ENCODE measurements at regions not wholly inside any gene's neighbourhood (a gene's known extent, or its start where the extent isn't known, plus 50 kb on each side); places are given as distances from the start of the nearest gene placed in this dataset.
"Not testable (repeated sequence)": the region's sequence is repeated elsewhere in the genome, so short reads cannot be mapped to it uniquely, and the experiment has no call there.

DNA sequence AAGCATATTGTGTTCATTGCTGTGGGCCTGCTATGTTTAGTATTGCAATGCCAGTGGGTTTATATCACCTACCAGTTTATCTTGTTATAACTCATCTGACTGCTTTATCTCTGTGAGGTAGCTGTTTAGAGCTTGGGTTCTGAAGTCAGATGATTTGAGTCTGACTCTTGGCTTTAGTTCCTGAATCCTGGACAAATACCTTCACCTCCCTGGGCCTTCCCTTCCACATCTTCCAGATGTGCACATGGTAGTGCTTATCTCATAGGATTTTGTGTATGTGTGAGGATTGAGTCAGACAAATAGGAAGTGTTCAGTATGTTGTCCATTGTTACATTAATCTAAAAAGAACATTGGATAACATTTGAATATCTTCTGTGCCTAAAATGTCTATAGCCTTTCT, 63.5 kb upstream of the ANKRD10 start:
- Histone ChIP-seq H3K4me3 (ENCODE audit: control insufficient read depth in 1 of 7, extremely low read depth in 1 of 7, insufficient read depth in 4 of 7, low read depth in 2 of 7, low read length in 6 of 7) (no peak overlapping the region), H3K27ac (ENCODE audit: insufficient read depth in 1 of 2, low read depth in 1 of 2, low read length in 2 of 2, poor library complexity in 1 of 2, severe bottlenecking in 2 of 2) (no peak overlapping the region)
- POLR2A ChIA-PET, result no interaction called here

DNA sequence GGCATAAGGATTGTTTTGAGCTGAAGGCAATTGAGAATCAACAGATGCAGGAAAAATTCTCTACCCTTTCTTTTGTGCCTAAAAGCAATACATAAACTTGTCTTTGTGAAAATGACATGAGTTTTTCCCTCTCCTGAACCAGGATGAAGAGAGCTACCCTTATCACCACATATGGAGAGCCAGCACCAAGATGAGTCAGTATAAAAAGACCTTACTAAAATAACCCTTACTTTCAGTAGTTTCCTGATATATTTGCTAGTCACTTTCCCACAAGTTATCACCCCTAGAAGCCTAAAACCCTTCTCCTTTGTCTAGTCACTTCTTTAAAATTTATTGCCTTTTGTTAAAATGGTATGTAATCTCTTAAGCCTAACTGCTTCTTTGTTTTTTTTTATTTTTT, 61.9 kb upstream of the ANKRD10 start:
- POLR2A ChIA-PET, result no interaction called here
- DNase-seq, result no peak
- H3K36me3 ChIP-seq (ENCODE audit: control insufficient read depth in 4 of 4, insufficient read depth in 4 of 4, low read length in 3 of 4), result no peaks in the 10 kb centered on the region
- CTCF ChIA-PET, result no interaction called here
- H3K4me3 ChIP-seq (ENCODE audit: control insufficient read depth in 1 of 7, extremely low read depth in 1 of 7, insufficient read depth in 4 of 7, low read depth in 2 of 7, low read length in 6 of 7), result no peak overlapping the region
- peaks cover 0 to 10% (median 3%) of the 10 kb centered on the region in 5 experiments for H3K9me3 ChIP-seq (ENCODE audit: control extremely low read depth in 1 of 5, control insufficient read depth in 4 of 5, insufficient read depth in 2 of 5, low read depth in 1 of 5, low read length in 4 of 5)
- H3K27ac ChIP-seq (ENCODE audit: insufficient read depth in 1 of 2, low read depth in 1 of 2, low read length in 2 of 2, poor library complexity in 1 of 2, severe bottlenecking in 2 of 2), result no peak overlapping the region
- no peaks in the 10 kb centered on the region for H3K4me1 ChIP-seq (ENCODE audit: control extremely low read depth in 1 of 4, control insufficient read depth in 4 of 4, insufficient read depth in 4 of 4, low read length in 3 of 4)
- peaks cover 0 to 14% (median 2%) of the 10 kb centered on the region in 5 experiments for H3K27me3 ChIP-seq (replicated peaks in 2 of 5; ENCODE audit: control insufficient read depth in 4 of 5, insufficient read depth in 5 of 5, low read length in 4 of 5)

More for the DNA sequence above, 63.5 kb upstream of the ANKRD10 start:
- Histone ChIP-seq H3K27me3 (replicated peaks in 2 of 5; ENCODE audit: control insufficient read depth in 4 of 5, insufficient read depth in 5 of 5, low read length in 4 of 5) (peaks cover 0 to 14% (median 2%) of the 10 kb centered on the region in 5 experiments), H3K36me3 (ENCODE audit: control insufficient read depth in 4 of 4, insufficient read depth in 4 of 4, low read length in 3 of 4) (no peaks in the 10 kb centered on the region), H3K9me3 (ENCODE audit: control extremely low read depth in 1 of 5, control insufficient read depth in 4 of 5, insufficient read depth in 2 of 5, low read depth in 1 of 5, low read length in 4 of 5) (peaks cover 0 to 6% (median 3%) of the 10 kb centered on the region in 5 experiments), H3K4me1 (ENCODE audit: control extremely low read depth in 1 of 4, control insufficient read depth in 4 of 4, insufficient read depth in 4 of 4, low read length in 3 of 4) (no peaks in the 10 kb centered on the region)
- DNase-seq, result no peak
- CTCF ChIA-PET, result no interaction called here

DNA sequence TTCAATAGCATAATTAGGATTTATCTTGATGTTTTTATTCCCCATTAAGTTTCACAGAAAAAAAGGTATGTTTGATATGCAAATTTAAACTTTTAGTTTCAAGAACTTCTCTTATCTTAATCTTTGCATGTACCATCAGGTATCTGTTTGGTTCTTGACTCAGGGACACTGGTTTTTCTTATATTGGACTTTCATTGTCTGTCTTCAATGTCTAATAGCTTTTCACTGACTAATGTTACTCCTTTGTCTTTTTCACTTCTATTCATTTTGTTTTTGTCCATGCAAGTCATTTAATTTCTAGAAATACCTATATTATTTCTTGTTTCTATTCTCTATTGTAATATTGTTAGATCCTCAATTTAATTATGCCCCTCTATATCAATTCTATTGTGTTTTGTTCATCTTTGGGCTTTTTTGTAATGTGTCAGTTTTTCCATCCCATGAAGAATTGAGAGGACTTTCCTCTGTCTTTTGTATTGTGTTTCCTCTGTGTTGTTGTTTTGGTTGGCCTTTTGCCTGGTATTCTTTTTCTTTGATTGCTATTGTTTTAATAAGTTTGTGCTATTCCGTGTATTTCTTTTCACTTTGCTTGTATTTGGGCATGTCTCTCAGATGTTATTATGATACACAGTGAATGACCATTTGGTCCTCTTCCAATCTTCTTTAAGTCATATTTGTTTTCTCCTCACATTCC, 58.3 kb upstream of the ANKRD10 start:
- DNase-seq, result no peak
- peaks cover 0 to 7% (median under 1%) of the 10 kb centered on the region in 5 experiments for H3K27me3 ChIP-seq (replicated peaks in 2 of 5; ENCODE audit: control insufficient read depth in 4 of 5, insufficient read depth in 5 of 5, low read length in 4 of 5)
- H3K4me3 ChIP-seq (ENCODE audit: control insufficient read depth in 1 of 7, extremely low read depth in 1 of 7, insufficient read depth in 4 of 7, low read depth in 2 of 7, low read length in 6 of 7), result no peak overlapping the region
- no peaks in the 10 kb centered on the region for H3K36me3 ChIP-seq (ENCODE audit: control insufficient read depth in 4 of 4, insufficient read depth in 4 of 4, low read length in 3 of 4)
- H3K27ac ChIP-seq (ENCODE audit: insufficient read depth in 1 of 2, low read depth in 1 of 2, low read length in 2 of 2, poor library complexity in 1 of 2, severe bottlenecking in 2 of 2), result no peak overlapping the region
- H3K4me1 ChIP-seq (ENCODE audit: control extremely low read depth in 1 of 4, control insufficient read depth in 4 of 4, insufficient read depth in 4 of 4, low read length in 3 of 4), result no peaks in the 10 kb centered on the region
- CTCF ChIA-PET, result no interaction called here
- WGBS (ENCODE audit: insufficient coverage), result no CpG with 5 or more reads among the region's 1 CpG
- POLR2A ChIA-PET, result no interaction called here
- H3K9me3 ChIP-seq (ENCODE audit: control extremely low read depth in 1 of 5, control insufficient read depth in 4 of 5, insufficient read depth in 2 of 5, low read depth in 1 of 5, low read length in 4 of 5), result peaks cover 0 to 17% (median 0%) of the 10 kb centered on the region in 5 experiments

DNA sequence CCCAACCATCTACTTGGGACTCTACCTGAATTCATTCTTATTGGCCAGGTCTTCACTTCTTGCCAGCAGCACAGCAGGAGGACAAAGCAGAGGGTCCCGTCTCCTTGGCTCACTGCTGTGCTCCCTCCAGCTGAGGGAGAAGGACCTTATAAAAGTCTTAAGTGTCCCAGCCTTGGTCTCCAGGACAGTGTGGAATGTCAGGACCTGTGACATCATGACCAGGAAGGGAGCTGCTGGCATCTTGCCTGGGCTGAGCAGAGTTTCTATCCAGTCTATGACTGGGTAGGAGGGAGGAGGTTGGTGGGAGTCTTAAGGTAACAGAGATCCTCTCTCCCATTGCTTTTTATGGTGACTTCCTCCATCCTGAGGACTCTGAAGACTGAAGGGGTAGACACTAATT, 56.6 kb upstream of the ANKRD10 start:
- no peaks in the 10 kb centered on the region for H3K36me3 ChIP-seq (ENCODE audit: control insufficient read depth in 4 of 4, insufficient read depth in 4 of 4, low read length in 3 of 4)
- no peak for DNase-seq
- ChIA-PET POLR2A (no interaction called here), CTCF (no interaction called here)
- H3K4me3 ChIP-seq (ENCODE audit: control insufficient read depth in 1 of 7, extremely low read depth in 1 of 7, insufficient read depth in 4 of 7, low read depth in 2 of 7, low read length in 6 of 7), result no peak overlapping the region
- peaks cover 0 to 12% (median 0%) of the 10 kb centered on the region in 5 experiments for H3K9me3 ChIP-seq (ENCODE audit: control extremely low read depth in 1 of 5, control insufficient read depth in 4 of 5, insufficient read depth in 2 of 5, low read depth in 1 of 5, low read length in 4 of 5)
- no peak overlapping the region for H3K27ac ChIP-seq (ENCODE audit: insufficient read depth in 1 of 2, low read depth in 1 of 2, low read length in 2 of 2, poor library complexity in 1 of 2, severe bottlenecking in 2 of 2)
- 100% methylated on average over 1 of the region's 1 CpG for WGBS (ENCODE audit: insufficient coverage)
- H3K4me1 ChIP-seq (ENCODE audit: control extremely low read depth in 1 of 4, control insufficient read depth in 4 of 4, insufficient read depth in 4 of 4, low read length in 3 of 4), result no peaks in the 10 kb centered on the region
- peaks cover 0 to 7% (median 0%) of the 10 kb centered on the region in 5 experiments for H3K27me3 ChIP-seq (replicated peaks in 2 of 5; ENCODE audit: control insufficient read depth in 4 of 5, insufficient read depth in 5 of 5, low read length in 4 of 5)

DNA sequence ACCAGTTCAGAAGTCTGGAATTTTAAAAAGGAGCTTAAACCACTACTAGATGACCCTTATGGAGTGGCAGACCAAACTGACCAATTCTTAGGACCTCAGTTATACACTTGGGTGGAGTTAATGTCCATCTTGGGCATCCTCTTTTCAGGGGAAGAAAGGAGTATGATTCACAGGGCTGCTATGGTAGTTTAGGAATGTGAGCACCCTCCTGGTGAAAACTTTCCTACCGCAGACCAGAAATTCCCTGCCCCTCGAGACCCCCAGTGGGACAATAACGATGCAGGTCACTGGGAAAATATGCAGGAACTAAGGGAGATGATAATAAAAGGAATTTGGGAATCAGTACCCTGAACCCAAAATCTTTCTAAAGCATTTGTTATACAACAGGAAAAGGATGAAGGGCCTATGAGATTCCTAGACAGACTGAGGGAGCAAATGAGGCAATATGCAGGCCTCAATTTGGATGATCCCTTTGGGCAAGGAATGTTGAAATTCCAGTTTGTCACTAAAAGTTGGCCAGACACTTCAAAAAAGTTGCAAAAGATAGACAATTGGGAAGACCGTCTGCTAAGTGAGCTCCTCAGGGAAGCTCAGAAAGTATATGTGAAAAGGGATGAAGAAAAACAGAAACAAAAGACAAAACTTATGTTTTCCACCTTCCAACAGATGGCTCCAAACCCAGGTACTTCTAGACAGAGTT, 52.4 kb upstream of the ANKRD10 start:
- POLR2A ChIA-PET; H3K4me1 ChIP-seq (ENCODE audit: control extremely low read depth in 1 of 4, control insufficient read depth in 4 of 4, insufficient read depth in 4 of 4, low read length in 3 of 4); H3K36me3 ChIP-seq (ENCODE audit: control insufficient read depth in 4 of 4, insufficient read depth in 4 of 4, low read length in 3 of 4); H3K27me3 ChIP-seq (replicated peaks in 2 of 5; ENCODE audit: control insufficient read depth in 4 of 5, insufficient read depth in 5 of 5, low read length in 4 of 5); H3K4me3 ChIP-seq (ENCODE audit: control insufficient read depth in 1 of 7, extremely low read depth in 1 of 7, insufficient read depth in 4 of 7, low read depth in 2 of 7, low read length in 6 of 7); H3K27ac ChIP-seq (ENCODE audit: insufficient read depth in 1 of 2, low read depth in 1 of 2, low read length in 2 of 2, poor library complexity in 1 of 2, severe bottlenecking in 2 of 2); DNase-seq; CTCF ChIA-PET: not testable (repeated sequence)
- WGBS (ENCODE audit: insufficient coverage), result 78% methylated on average over 1 of the region's 4 CpGs
- H3K9me3 ChIP-seq (ENCODE audit: control extremely low read depth in 1 of 5, control insufficient read depth in 4 of 5, insufficient read depth in 2 of 5, low read depth in 1 of 5, low read length in 4 of 5), result peaks cover 0 to 29% (median 13%) of the 10 kb centered on the region in 5 experiments

DNA sequence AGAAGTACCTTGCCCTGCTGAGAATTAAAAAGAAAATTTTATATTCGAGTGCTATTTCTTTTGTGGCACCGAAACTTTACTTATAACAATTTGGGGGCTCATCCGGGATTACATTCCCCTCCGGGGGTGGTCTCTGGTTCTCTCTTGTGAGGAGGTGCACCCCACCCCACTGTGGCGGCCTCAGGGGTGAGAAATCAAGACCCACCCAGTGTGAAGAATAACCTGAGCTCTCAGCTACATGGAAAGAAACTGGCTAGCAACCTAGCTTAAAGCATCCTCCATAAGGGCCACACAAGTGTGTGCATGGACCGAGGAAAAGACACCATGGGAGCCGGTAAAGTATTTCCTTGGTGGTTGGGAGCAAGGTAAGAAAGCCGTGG, 50.9 kb upstream of the ANKRD10 start:
- POLR2A ChIA-PET, result no interaction called here
- Histone ChIP-seq H3K4me1 (ENCODE audit: control extremely low read depth in 1 of 4, control insufficient read depth in 4 of 4, insufficient read depth in 4 of 4, low read length in 3 of 4) (no peaks in the 10 kb centered on the region), H3K27ac (ENCODE audit: insufficient read depth in 1 of 2, low read depth in 1 of 2, low read length in 2 of 2, poor library complexity in 1 of 2, severe bottlenecking in 2 of 2) (peak overlapping the region in 1 of 2 experiments; percentile 29), H3K4me3 (ENCODE audit: control insufficient read depth in 1 of 7, extremely low read depth in 1 of 7, insufficient read depth in 4 of 7, low read depth in 2 of 7, low read length in 6 of 7) (no peak overlapping the region), H3K36me3 (ENCODE audit: control insufficient read depth in 4 of 4, insufficient read depth in 4 of 4, low read length in 3 of 4) (no peaks in the 10 kb centered on the region), H3K9me3 (ENCODE audit: control extremely low read depth in 1 of 5, control insufficient read depth in 4 of 5, insufficient read depth in 2 of 5, low read depth in 1 of 5, low read length in 4 of 5) (peaks cover 0 to 33% (median 16%) of the 10 kb centered on the region in 5 experiments), H3K27me3 (replicated peaks in 2 of 5; ENCODE audit: control insufficient read depth in 4 of 5, insufficient read depth in 5 of 5, low read length in 4 of 5) (peaks cover 0 to 4% (median 0%) of the 10 kb centered on the region in 5 experiments)
- CTCF ChIA-PET, result no interaction called here
- DNase-seq, result no peak
- WGBS (ENCODE audit: insufficient coverage), result 94% methylated on average over 7 of the region's 8 CpGs

DNA sequence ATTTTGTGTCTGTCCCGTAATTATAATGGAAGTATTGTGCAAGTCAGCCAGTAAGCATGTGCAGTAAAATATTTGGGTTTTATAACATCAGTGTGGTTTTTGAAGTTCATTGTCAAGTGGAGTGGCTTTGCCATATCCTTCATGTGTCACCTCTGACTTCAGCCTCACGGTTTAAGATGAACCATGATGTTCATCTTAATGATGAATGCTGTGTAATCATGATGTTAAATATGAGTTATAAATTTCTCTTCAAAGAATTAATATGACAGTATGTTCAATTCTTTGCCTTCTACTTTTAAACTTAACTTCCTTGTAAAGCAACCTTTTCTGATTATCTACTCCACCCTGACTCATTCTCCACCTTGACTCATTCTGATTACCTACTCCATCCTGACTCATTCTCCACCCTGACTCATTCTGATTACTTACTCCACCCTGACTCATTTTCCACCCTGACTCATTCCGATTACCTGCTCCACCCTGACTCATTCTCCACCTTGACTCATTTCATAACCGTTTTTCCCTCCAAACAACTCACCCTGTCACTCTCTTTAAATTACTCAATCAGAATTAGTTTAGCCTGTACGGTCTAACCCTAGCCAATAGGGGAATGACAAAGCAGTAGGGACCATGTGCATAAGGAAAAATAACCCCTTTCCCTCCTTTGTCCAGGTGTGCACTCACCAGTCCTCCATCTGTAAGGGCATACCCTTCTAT, 50.3 kb upstream of the ANKRD10 start:
- Histone ChIP-seq H3K27me3 (replicated peaks in 2 of 5; ENCODE audit: control insufficient read depth in 4 of 5, insufficient read depth in 5 of 5, low read length in 4 of 5) (peaks cover 0 to 5% (median 0%) of the 10 kb centered on the region in 5 experiments), H3K27ac (ENCODE audit: insufficient read depth in 1 of 2, low read depth in 1 of 2, low read length in 2 of 2, poor library complexity in 1 of 2, severe bottlenecking in 2 of 2) (peak overlapping the region in 1 of 2 experiments; percentile 29), H3K4me3 (ENCODE audit: control insufficient read depth in 1 of 7, extremely low read depth in 1 of 7, insufficient read depth in 4 of 7, low read depth in 2 of 7, low read length in 6 of 7) (no peak overlapping the region), H3K9me3 (ENCODE audit: control extremely low read depth in 1 of 5, control insufficient read depth in 4 of 5, insufficient read depth in 2 of 5, low read depth in 1 of 5, low read length in 4 of 5) (peaks cover 0 to 33% (median 16%) of the 10 kb centered on the region in 5 experiments), H3K36me3 (ENCODE audit: control insufficient read depth in 4 of 4, insufficient read depth in 4 of 4, low read length in 3 of 4) (no peaks in the 10 kb centered on the region), H3K4me1 (ENCODE audit: control extremely low read depth in 1 of 4, control insufficient read depth in 4 of 4, insufficient read depth in 4 of 4, low read length in 3 of 4) (no peaks in the 10 kb centered on the region)
- ChIA-PET POLR2A (no interaction called here), CTCF (no interaction called here)
- WGBS (ENCODE audit: insufficient coverage), result 100% methylated on average over 2 of the region's 5 CpGs
- DNase-seq, result no peak
